AG08395 (cell line): ENCODE measurements at regions not wholly inside any gene's neighbourhood (a gene's known extent, or its start where the extent isn't known, plus 50 kb on each side); places are given as distances from the start of the nearest gene placed in this dataset.

Experiments
- DNase-seq: peaks from one replicate; pipeline ENCODE4 v3.0.0; 2012; ENCODE audit warnings: mixed read lengths, low spot score

DNA sequence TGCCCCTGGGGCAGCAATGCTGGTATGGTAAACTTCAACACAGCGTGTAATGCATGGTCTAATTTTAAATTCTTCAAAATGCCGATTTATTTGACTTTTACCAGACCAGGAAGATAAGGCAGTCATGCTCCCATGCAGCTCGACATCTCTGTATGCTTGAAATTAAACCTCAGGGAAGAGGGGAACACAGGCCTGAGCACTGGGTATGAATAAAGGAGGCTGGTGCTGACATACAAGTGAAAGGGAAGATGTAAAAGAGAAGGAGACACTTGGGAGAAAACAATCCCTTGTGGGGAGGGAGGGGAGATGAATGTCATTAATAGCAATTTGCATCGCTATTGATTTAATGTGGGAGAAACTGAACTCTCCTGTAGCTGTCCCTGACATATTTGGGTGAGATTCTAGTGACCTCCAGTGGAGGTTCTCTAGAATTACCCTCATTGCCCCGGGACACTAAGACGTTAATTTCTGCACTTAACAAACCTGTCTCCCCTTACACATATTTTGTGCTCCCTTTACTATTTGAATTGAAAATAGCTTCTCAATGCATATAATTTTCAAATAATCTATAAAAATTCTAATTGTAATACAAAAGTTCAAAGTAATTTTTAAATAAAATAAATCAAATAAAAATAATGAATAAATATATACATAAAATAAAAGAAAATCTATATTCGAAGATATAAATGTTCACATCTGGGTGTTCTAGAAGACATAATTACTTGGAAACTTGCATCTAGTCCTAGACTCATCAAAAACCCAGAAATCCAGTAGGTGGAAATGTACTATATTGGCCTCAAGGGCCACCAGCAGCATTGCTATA is 283.1 kb downstream of the LMX1A start:
- DNase-seq = peak; percentile 62

DNA sequence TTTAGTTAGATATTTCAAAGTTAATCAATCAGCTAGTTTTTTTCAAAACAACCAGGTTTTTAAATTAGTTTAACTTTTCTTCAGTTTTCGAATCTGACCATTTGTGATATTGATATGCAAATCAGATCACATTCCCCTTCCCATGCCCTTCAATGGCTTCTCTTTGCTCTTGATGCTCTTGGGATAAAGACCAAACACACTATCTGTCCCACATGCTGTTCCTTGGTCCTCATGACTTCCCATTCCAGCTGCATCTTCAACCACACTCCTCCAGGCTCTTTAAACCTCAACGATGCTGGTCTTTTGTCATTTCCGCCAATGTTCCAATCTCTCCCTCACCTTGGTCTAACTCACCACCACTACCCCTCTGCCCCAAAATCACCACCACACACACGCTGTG is 285.8 kb downstream of the LMX1A start:
- DNase-seq = no peak

DNA sequence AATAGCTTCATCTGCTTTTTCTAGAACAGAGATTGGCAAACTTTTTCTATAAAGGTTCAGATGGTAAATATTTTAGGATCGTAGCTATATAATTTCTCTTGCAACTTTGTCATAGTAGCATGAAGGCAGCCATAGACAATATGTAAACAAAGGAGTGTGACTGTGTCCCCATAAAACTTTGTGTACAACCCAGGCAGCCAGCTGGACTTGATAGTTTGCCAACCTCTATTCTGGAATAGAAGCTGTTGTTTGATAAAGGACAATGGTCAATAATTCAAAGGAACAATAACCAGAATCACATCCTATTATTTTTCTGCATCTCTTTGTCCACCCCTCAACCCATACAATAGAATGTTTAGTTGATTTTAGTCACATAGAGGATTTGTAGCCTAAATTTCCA is 286.7 kb downstream of the LMX1A start:
- no peak for DNase-seq

DNA sequence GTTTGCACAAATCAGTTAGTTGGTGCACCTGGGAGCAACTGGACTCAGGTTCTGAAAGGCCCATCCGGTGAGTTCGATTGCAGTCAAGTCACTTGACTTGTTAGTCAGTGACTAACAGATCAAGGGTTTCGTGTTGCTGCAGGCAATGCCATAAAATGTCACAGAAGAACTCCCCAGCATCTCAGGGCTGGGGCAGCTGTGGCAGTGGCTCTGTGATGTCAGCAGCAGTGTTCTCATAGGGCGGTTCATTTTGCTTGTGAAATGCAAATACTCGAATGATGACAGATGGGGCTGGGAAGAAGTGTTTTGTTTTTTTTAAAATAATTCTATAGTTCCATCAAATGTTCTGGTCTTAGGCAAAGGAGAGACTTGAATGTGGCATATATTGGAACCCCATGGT is 287.8 kb downstream of the LMX1A start:
- DNase-seq = no peak

DNA sequence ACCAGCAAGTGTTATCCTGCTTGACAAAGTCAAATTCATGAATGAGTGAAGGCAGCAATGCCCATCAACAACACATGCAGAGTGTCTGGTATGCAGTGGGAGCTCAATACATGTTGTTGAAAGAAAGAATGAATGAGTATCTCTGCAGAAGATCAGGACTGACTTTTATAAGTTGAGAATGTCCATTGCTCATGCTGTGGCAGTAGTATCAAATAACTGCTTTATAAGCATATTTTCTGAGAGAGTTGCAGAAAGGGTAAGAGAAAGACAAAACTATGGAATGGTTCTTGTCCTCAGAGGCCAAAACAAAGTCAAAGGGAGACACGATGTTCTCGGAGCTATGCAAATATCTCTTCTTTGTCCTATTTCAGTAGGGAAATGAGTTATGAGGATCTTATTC is 288.7 kb downstream of the LMX1A start:
- no peak for DNase-seq

DNA sequence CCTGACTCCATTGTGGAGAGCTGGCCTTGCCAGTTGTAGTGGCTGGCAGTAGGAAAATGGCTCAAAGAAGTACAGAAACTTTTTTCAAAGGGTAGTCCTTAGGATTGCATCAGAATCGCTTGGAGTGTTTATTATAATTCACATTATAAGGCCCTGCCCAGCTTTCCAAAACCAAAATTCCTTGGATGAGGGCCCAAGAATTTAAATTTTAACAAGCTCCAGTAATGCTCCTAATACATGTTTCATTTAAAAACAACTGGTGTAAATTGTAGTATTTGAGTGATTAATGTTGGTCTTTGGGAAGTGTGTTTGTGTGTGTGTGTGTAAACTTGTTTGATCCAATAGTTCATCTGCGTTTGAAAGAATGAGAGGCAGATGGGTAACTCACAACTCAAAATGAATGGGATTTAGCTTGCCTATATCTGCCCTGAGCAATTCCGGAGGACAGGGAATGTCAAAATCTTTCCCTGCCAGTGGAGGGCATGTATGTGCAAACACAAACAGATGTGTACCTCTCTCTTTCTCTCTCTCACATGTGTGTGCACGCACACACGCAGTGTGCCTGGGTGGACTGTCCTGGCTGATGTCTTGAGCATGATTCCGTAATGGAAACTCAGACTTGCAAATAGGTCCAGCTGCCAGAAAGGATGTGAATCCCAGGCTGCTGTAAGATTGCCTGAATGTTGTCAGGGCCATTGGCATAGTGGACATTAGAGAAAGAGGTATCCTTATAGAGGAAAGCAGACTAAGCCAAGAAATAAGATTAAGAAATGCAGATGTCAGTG is 293.1 kb downstream of the LMX1A start:
- peak; percentile 37 for DNase-seq

DNA sequence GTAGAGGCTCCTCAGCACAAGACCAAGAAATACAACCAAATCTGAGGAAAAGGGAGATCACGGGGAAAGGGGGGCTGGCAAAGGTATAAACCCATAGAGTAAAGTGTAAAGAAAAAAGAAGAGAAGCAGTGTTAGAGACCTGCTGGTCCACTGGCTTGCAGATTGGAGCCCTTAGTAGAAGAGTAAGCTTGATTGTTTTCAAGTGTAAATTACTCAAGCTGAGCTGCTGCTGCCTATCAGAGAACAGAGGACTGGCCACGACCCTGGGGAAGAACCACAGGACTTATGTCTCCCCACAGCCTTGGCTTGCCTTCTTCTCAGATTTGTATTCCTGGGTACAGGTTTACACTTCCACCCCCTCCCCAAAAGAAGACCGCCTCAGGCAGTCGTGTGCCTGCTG is 294.2 kb downstream of the LMX1A start:
- no peak for DNase-seq

DNA sequence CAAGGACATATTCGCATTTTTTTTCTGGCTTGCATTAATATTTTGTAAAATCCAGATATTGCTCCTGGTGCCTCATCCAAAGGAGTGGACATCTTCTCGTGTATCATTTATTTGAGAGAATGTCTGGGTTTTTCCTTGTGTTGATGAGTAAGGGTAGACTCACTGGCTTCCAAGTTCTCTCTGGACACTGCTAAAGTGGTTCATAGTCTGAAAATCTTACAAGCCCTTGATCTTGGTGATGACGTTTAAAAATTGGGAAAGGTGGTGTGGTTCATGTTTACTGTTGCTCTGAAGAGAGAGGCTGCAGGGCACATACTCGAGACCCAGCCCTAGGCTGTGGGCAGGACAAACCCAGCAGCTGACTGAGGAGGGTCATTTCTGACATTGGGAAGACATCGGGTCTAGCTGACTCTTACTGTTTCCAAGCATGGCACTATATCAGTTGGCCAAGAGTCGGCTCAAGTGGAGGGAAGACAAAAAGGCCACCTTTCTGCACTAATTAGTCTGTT is 296.2 kb downstream of the LMX1A start:
- no peak for DNase-seq

DNA sequence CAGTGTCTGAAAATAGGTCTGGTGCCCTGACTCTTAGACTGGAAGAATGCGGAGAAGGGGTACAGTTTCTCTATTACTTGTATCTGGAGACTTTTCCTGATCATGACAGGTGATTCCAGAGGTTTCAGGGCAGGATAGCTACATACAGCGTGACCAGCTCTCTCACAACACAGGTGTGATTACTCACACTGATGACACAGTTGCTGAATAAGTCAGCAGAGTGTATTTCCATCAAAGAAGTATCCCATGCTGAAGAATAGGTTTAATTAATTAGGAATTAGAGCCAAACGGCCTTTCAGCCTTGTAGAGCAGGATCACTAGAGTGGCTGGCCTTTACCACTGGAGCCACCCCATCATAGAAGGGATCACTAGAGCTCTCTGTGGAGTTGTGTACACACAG is 298.6 kb downstream of the LMX1A start:
- DNase-seq = no peak

DNA sequence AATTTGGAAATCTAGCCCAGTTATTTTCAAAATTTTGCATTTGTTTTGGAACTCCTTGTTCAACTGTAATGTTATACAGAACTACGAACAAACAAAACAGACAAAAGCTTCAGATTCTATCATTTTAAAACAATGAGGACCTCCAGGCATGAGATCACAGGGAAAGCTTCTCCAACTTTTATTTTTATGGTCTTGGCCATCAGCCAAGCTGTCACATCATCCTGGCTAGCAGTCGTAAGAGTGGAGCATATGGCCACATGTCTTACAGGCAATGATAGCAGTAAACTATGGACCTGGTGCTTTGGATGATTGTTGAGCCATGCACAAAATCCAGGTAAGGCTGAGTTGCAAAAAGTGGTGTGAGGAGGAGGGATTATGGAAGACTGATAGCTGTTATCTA is 299.6 kb downstream of the LMX1A start:
- no peak for DNase-seq

DNA sequence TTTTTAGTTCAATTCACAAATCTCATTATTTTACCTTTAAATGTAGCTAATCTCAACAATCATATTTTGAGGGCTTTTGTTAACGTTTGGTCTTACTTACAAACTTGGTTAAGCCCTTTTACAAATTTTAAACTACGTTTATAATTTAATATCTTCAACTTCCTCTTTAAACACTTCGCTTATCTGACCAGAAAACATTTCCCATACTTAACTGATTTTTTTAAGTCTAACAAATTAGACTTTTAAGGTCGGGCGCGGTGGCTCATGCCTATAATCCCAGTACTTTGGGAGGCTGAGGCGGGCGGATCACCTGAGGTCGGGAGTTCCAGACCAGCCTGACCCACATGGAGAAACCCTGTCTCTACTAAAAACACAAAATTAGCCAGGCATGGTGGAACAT is 300.9 kb downstream of the LMX1A start:
- DNase-seq = no peak

DNA sequence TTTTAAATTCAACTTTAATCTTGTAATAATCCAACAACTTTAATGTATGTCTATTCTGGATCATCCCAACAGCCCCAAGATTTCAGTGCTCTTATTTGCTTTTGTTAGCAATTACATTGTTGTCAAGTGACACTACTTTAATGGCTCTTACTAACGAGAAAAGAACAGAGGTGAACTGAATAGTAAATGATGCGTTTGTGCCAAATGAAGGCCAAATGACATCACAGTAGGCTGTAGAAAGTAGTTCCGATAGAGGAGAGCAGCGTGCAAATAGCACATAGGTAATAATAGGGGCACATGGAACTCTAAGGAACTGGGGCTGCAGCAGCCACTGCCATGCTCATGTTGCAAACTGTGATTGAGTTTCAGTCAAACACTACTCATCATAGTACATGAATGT is 301.9 kb downstream of the LMX1A start:
- DNase-seq = no peak

DNA sequence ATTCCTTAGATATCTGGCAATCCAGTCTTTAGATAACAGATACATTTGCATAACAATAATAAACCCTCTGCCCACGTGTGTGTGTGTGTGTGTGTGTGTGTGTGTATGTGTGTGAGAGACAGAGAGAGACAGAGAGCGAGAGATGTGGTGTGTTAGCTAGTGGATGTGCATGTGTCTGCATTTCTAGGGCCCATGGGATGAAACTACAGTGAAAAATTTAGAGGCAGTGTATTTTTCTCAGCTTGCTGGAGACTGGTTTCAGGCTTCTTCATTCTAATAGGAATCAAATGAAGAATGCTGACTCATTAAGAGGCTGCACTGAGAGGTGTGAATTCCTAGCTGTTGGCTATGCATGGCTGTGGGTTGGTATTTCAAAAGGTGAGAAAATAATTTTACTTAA is 303.2 kb downstream of the LMX1A start:
- DNase-seq = no peak

DNA sequence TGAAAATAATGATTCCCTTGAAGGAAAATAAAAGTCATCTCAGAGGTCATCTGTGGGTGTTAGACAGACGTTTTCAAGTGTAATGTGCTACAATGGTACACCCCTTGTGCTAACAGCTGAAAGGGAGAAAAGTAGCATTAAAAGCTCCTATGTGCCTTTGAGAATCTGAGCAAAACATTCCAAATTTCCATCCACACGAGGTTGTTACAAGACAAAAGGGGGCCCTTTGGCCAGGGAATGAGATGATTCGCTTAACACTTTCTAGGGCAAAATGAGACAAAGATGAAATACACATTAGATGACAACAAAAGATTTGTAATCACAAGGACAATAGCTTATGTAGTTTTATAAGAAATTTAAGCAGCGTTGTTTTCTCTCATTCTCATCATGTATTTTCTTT is 303.6 kb downstream of the LMX1A start:
- no peak for DNase-seq

DNA sequence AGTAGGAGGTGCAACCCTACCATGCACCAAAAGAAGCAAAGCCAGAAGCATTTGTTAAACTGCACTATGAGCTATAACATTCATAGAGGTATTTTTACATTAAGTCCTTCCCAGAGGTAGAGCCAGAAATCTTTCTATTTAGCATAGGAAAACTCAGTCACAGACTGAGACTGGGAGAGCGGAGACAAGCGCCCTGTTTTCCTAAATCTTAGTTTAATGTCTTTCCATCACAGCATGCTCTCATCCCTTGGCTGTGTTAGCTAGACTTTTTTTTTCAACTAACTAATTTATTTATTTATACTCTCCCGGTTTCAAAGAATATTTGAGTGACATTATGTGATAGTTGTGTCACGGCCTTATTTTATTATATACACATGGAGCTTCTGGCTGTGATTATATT is 304.1 kb downstream of the LMX1A start:
- DNase-seq = no peak

DNA sequence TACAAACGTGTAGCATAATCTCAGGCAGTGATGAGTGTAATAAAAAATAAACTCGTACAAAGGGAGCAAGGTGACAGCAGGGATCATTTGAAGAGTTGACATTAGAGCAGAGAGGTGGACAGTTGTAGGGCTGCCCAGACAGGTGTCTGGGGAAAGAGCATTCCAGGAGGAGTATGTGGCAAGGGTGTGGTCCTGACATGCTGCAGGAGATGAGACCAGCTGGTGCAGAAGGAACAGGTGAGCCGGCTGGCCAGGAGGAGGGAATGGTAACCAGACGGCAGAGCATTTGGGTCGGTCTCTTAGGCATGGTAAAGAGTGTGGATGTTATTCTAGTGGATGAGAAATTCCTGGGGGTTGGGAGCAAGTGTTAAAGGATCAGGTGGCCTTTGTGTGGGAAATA is 306.3 kb downstream of the LMX1A start:
- no peak for DNase-seq

DNA sequence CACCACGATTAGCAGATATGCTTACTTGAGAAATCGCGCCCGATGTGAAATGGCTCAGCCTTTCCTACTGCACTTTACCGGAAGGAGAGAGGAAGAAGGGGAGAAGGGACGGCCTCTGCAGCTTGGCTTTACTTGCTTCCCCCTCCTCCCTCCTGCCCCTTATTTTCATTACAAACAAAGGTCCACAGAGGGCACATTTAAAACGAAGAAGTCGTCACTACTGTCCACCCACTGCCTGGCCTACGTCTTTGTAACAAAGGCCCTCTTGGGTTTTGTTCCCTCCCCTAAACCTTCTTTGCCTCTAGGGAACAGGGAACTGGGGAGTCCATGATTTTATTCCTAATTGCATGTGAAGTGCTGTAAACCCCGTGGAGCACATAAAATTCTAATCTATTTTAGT is 308.5 kb downstream of the LMX1A start:
- DNase-seq = no peak

DNA sequence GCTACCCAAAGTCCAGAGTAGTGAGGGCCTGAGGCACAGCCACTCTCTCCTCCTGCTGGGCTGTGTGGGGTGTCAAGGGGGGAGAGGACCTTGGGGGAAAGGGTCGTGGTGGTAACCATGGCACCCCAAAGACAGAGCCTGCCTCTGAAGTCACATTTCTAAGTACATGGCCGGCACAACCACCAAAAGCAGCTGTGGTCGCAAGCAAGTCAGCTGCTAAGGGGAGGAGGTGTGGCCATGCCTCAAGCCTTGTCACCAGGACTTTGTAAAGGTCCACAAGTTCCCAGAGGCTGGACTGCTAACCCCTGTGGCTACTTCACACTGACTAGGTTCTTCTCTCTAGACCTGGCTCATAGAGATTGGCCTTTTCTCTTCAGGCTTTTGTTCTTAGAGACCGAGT is 310.6 kb downstream of the LMX1A start:
- no peak for DNase-seq

DNA sequence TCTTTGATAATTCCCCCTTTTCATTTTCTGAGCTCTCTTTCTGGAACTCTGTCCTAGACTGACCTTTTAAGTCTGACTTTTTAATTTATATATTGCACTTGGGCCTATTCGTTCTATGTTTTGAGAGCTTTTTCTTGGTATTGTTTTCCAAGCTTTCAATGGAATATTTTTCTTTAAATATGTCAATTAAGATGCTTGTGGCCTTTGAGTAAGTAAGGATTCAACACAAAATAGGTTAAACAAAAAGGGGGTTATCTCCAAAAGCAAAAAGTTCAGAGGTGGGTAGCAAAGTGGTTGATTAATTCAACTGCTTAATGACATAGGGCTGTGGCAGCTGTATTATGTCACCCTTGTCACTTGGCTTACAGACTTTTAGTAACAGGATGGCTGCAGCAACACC is 315.9 kb downstream of the LMX1A start:
- DNase-seq = no peak

DNA sequence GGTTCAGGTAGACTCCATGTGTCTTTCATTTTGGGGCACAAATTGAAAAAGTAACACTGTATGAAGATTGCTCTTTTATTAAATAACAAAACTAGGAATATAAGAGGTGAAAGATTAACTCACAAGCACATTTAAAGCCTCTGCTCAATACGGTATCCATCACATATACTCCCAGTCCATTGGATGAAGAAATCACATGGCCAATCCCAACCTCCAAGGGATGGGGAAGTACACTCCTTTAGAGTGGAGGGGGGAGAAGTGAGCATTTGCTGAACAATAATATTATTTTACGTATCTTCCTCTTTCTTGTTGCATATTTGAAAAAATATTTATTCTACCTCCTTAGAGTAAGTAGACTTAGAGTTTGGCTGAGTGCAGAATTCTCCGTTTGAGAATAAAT is 316.5 kb downstream of the LMX1A start:
- DNase-seq = no peak

DNA sequence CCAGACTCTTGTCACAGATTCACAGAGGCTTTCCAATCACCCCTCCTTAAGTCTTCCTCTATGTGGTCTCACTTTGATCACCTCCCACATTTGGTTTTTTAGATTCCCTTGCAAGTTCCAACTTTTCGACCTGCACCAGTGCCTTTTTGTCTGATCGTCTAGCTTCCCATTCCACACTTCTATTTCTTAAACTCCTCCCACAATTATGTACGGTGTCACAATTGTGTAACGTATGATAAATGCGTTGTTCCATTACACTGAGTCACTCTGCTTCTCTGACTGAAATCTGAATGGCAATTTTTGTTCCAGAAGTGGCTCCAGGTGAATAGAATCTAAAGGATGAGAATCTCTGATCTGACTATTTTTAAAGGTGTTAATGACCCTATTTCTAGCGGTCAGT is 320.1 kb downstream of the LMX1A start:
- no peak for DNase-seq

DNA sequence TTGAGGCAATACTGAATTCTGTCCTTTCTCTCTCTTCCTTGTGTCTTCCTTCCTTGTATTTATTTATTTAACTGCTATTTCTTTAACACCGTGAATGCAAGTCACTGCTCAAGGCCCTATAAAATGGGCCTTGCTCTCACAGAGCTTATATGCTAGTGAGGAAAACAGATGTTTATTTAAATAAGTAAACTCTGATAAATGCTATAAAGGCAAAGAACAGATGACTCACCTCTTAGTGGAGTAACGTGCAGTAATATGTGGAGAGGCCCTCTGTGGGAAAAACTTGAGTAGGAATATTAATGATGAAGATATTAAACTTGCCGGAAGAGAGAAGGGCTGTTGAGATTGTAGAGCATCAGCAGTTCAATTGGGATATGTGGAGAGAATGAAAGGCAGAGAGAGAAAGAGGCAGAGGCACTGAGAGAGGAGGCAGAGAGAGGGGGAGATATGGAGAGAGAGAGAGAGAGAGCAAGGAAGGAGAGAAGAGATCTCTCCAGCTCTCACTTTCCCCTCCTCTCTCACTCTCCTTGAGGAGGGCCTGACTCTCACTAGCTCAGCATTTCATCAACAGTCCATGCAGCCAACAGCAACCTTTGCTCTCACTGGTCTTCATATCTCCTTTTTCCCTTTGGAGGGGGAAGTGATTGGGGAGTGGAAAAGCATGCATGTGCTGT is 322.2 kb downstream of the LMX1A start:
- no peak for DNase-seq

DNA sequence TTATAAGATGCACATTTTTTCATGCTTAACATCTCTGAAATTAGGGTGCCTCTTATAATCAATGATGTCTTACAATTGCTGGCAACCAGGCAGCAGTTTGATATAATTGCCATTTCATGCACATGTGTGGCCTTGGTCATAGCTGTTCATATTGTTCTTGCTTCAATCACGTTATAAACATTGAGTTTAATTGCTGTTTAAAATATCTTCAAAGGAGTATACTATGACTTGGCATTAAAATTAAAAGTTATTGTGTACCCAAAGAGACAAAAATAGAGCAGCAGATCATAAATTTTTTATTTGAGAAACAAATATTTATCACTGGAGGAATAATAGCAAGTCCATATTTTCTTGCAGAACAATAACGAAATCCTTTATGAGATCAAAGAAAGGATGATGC is 325.5 kb downstream of the LMX1A start:
- DNase-seq = no peak
